GM12878 (cell line): ENCODE measurements at regions not wholly inside any gene's neighbourhood (a gene's known extent, or its start where the extent isn't known, plus 50 kb on each side); places are given as distances from the start of the nearest gene placed in this dataset.

Experiments
- CEBPB ChIP-seq, 2 experiments: fragments of 150-350 bp in 1 of 2; IDR thresholded peaks; 2 replicates each; pipeline ENCODE4 v1.6.1; 2012 to 2014; ENCODE audit warnings: low read depth in 2 of 2, low read length in 2 of 2, borderline replicate concordance in 1 of 2, inconsistent platforms in 1 of 2
- CREM ChIP-seq: IDR thresholded peaks from 2 replicates; pipeline ENCODE4 v1.6.1; 2014; ENCODE audit warnings: antibody characterized with exemption, low read depth
- CTCF ChIP-seq, 3 experiments: IDR thresholded peaks in 2 of 3; conservative IDR thresholded peaks in 1 of 3; 2 replicates each; pipeline ENCODE4 v1.5.1; 2011; ENCODE audit warnings: low read depth in 3 of 3, low read length in 3 of 3, mild to moderate bottlenecking in 3 of 3, control low read depth in 2 of 3, moderate library complexity in 2 of 3, inconsistent platforms in 1 of 3, mixed read lengths in 1 of 3; ENCODE audit not compliant: control insufficient read depth in 2 of 3, insufficient read depth in 1 of 3; ENCODE audit errors: extremely low read depth in 1 of 3
- ETV6 ChIP-seq, 2 experiments: fragments of 450-650 bp in 1 of 2; IDR thresholded peaks in 1 of 2; conservative IDR thresholded peaks in 1 of 2; 2 replicates each; pipeline ENCODE4 v1.6.1; 2014; ENCODE audit warnings: antibody characterized with exemption in 1 of 2, borderline replicate concordance in 1 of 2, low read depth in 1 of 2, mild to moderate bottlenecking in 1 of 2, moderate library complexity in 1 of 2
- EZH2 ChIP-seq: IDR thresholded peaks from 2 replicates; pipeline ENCODE4 v1.6.1; 2012; ENCODE audit warnings: low read depth, mild to moderate bottlenecking, control low read depth, inconsistent platforms, low read length, borderline replicate concordance; ENCODE audit not compliant: control insufficient read depth
- TAF1 ChIP-seq: IDR thresholded peaks from 2 replicates; pipeline ENCODE4 v1.6.1; 2011; ENCODE audit warnings: mild to moderate bottlenecking, low read depth, low read length, borderline replicate concordance

DNA sequence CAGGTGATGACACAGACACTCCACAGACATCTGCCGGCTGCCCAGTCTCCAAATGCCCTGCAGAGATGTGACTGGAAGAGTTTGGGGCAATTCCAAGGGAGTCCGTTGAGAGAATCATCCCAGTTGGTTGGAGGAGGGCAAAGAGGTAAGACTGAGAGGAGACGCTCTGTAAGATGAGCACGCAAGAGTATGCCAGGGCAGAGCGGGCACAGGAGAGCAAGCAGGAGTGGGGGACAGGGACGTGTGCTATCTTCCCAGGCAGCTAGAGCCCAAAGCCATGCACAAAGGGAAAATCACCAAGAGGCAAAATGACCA, 156.3 kb upstream of the TSHZ3 start:
- no peak for TF ChIP-seq CEBPB (IDR thresholded peaks at IDR 0.05; ENCODE audit: borderline replicate concordance in 1 of 2, low read depth in 2 of 2, low read length in 2 of 2)
- TF ChIP-seq CTCF (IDR thresholded peaks at IDR 0.05 in 2 of 3, conservative IDR thresholded peaks at IDR 0.05 in 1 of 3; ENCODE audit: control insufficient read depth in 2 of 3, extremely low read depth in 1 of 3, insufficient read depth in 1 of 3, low read depth in 3 of 3, low read length in 3 of 3): no peak
- no peak for TF ChIP-seq TAF1
- no peak for TF ChIP-seq ETV6 (conservative IDR thresholded peaks at IDR 0.05 in 1 of 2, IDR thresholded peaks at IDR 0.05 in 1 of 2; ENCODE audit: borderline replicate concordance in 1 of 2, low read depth in 1 of 2)
- no peak for TF ChIP-seq EZH2
- TF ChIP-seq CREM: no peak
